HG03432 (cell line): ENCODE measurements at regions not wholly inside any gene's neighbourhood (a gene's known extent, or its start where the extent isn't known, plus 50 kb on each side); places are given as distances from the start of the nearest gene placed in this dataset.
"Not testable (repeated sequence)": the region's sequence is repeated elsewhere in the genome, so short reads cannot be mapped to it uniquely, and the experiment has no call there.

ENCODE experiments used
- ATAC-seq: cut with Tn5 transposase; IDR thresholded peaks from one replicate; pipeline ENCODE4 v1.9.1; 2021; ENCODE audit warnings: mild to moderate bottlenecking, moderate library complexity; ENCODE audit not compliant: unreplicated experiment

DNA sequence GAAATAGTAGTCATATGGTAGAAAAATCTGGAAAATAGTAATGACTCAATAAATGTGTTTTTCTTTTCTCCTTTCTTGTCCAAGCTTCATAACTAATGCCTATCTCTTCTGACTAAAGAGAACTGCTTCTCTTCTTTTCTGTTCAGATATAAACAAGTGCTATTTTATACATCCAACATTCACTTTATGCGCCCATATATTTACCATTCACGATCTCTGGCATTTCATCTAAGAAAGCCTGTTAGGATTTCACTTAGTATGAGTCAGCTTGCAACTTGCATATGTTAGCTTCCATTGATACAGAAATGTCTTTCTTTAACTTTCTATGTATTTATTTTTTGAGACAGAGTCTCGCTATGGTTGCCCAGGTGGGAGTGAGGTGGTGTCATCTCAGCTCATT is 224.9 kb downstream of the VAPA start:
- no peak for ATAC-seq

GRCh38 chr18:10139783-10140410 is 226.1 kb downstream of the VAPA start:
- ATAC-seq: no peak

DNA sequence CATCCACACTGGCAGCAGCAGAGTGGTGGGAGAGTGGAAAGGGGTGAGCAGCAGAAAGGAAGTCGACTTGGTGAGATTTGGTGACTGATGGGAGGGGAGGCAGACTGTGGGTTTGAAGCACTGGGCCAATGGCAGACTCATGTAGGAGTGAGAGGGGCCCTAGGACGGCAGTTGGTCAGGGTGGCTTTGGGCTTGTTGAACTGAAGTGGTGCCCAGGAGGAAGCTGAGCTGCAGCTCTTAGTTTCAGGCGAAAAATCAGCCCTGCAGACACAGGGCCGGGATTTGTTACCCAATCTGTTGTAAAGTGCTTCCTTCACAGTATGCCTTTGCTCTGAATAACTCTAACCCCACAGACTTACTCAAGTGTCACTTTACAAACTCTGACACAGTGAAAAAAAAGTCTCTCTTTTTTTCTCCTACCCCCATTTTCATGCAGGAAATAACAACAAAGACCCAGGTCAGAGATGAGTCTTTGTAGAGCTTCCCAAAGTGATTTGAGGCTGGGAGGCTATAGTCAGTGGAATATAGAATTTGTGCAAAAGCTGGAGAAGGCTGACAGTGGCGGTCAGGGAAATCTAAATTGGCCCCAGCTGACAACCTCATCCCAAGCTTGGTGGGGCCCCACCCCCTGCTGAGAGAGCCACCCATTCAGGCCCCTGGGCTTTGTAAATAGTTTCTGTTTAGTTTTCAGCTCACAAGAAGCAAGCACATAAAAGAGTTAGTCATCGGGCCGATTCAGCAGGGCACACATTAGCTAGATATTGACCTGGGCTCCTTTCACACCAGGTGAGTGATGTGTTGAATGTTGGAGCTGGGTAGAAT is 226.9 kb downstream of the VAPA start:
- no peak for ATAC-seq

- no peak for ATAC-seq
Observed at GRCh38 chr18:10141559-10141958, 227.7 kb downstream of the VAPA start.

DNA sequence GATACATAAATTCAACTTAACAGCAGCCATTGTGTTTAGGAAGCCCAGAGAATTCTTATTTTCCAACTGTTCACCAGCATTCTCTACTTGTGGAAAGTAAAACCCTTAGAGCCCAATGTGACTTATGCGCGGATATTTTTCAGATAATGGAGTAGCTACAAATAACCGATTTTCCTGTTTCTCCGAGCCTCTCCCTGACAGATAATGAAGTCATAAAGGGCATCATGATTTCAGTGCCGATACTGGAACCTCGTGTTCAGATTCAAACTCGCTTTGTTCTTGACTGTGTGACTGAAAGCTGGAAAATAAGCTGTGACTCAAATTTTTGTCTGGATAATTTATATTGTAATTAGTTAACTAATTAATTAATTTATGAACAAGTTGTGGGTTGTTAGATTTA is 228.2 kb downstream of the VAPA start:
- ATAC-seq: no peak

- no peak for ATAC-seq
Observed at GRCh38 chr18:10142496-10143160, 228.8 kb downstream of the VAPA start.

DNA sequence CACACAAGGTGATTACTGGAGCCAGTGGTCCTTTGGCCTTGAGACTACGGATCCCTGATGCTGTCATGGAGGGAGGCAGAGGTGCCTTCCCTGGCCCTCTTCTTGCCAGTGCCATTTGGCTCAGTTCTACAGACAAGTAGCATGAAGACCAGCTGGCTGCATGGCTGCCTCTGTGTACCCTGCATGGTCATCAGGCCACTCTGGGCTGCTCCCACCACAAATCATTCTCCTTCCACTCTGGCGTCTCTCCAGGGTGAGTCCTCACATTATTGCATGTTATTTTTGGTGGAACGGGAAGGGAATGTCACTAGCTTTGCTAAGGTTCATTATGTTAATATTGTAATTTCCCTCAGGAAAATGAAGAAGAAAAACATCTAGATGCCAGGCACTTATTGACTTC is 229.8 kb downstream of the VAPA start:
- ATAC-seq: no peak

DNA sequence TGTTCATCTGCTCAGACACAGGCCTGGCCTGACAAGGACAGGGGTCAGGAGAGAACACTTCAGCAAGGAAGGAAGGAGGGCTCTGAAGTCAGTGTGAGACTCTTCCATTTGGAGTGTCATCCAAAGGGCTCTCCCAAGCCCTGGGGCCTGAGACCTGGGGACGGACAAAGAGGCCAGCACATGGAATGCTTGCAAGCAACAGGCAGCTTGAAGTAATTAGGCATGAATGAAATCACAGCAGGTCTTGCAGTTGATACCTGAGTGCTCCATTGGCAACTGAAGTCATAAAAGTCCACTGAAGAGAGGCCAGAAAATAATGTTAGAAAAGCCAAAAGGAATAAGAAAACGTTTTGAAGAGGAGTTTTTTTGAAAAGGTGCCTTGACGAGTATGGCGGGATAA is 231.7 kb downstream of the VAPA start:
- no peak for ATAC-seq

GRCh38 chr18:10147226-10147625 is 233.4 kb downstream of the VAPA start:
- no peak for ATAC-seq

- no peak for ATAC-seq
Observed at GRCh38 chr18:10147752-10148151, 233.9 kb downstream of the VAPA start.

- ATAC-seq: no peak
Observed at GRCh38 chr18:10148189-10148929, 234.5 kb downstream of the VAPA start.

DNA sequence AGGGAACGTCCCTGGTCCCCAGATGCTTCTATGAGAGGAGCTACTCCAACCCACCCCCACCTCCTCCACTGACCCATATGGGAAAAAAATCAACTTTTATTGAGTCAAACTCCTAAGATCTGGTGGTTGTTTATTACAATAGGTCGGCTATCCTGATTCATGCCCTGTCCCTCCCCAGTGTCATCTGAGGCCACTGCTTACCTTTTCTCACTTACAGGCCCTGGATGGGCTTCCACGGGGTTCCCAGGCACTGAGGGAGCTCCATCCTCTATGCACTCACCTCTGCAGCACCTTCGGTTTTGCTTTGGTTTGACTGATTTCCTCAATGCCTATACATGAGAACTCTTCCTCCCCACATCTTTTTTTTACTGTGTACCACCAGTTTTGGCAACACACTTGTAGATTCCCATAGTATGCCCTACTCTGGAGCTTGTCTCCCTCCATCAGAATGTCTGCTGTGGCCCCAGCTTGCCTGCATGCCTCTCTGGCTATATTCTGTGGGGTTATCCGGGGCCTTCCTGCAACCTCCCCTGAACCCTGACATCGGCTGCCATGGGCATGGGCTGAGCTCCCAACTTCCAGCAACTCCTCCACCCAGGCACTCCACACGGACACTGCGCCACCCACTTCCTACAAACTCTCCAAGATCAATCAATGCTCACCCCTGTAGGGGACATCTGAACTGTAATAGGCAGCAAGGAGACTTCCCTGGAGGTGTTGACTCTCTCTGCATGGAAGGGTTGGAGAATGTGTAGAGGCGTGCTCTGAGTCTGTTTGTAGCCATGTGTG is 236.1 kb downstream of the VAPA start:
- no peak for ATAC-seq

DNA sequence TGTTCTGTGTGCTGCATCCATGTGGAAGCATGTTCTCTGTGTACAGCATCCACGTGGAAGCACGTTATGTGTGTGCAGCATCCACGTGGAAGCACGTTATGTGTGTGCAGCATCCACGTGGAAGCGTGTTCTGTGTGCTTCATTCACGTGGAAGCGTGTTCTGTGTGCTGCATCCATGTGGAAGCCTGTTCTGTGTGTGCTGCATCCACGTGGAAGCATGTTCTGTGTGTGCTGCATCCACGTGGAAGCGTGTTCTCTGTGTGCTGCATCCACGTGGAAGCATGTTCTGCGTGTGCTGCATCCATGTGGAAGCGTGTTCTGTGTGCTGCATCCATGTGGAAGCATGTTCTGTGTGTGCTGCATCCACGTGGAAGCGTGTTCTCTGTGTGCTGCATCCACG is 236.8 kb downstream of the VAPA start:
- ATAC-seq: not testable (repeated sequence)

- ATAC-seq: no peak
Observed at GRCh38 chr18:10152475-10152874, 238.7 kb downstream of the VAPA start.

DNA sequence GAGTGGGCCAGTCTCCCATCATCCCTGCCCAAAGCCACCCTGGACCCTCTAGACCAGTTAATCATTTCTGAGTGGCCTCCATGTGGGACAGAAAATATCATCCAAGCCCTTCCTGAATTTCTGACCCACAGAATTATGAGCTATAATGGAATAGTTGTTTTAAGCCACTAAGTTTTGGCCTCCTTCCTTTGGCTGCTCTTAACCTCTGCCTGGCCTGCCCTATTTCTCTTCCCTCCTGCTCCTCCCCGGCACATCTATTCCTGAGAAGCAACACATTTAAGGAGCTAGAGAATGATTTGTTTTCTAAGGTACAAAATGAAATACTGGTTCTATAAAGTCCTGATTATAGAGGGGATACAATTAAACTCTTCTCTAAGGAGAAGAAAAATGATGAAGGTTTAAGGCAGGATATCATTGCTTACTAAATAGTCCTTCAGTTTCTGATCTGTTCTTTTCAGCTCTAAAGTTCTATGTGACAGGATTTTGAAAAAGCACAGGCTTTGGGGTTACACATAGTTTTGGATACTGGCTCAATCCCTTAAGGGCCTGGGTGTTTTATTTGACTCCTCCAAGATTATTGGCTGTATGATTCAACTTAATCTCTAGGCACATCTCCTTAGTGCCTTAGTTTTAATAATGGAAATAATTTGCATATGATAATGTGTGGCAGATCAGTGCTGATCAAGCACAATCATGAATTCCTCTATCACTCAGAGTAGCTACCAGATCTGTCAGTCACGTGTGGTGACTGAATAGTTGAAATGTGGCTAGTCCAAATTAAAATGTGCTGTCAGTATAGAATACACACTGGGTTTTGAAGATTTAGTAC is 240.3 kb downstream of the VAPA start:
- no peak for ATAC-seq

GRCh38 chr18:10157706-10158105 is 243.9 kb downstream of the VAPA start:
- ATAC-seq: no peak

- ATAC-seq: no peak
Observed at GRCh38 chr18:10160251-10160650, 246.4 kb downstream of the VAPA start.

DNA sequence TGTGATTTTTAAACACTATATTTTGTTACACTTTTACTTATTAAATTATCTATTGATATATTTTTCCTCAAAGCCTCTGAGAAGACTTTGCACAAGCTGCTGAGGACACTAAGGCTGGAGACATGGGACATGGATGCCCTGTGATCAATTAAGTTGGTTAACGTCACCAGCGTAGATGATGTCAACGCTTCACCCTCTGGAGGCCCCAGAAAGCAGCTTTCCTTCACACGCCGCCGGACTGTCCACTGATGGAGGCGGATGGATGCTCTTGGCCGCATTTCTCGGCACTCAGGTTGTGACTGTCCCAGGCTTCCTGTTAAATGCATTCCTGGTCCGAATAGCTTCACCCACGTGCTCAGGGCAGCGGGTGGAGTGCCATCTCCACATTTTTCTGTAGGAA is 247.5 kb downstream of the VAPA start:
- no peak for ATAC-seq

DNA sequence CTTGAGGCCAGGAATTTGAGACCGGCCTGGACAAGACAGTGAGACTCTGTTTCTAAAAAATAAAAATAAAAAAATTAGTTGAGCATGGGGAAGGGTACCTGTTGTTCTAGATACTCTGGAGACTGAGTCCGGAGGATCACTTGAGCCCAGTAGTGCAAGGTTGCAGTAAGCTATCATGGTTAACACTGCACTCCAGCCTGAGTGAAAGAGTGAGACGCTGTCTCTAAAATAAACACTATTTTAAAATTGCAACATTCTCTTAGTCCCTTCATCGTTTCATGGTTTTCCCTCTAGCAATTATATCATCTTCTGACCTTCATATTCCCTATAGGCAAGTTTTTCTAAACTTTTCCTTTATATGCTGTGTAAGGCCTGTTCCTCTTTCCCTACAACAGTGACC is 248.5 kb downstream of the VAPA start:
- ATAC-seq: no peak
